ENCODE measurements at regions not wholly inside any gene's neighbourhood (a gene's known extent, or its start where the extent isn't known, plus 50 kb on each side); places are given as distances from the start of the nearest gene placed in this dataset.
"Not testable (repeated sequence)": the region's sequence is repeated elsewhere in the genome, so short reads cannot be mapped to it uniquely, and the experiment has no call there.

- no peak for DNase-seq
Observed at GRCh38 chr9:101849102-101849707, 110.8 kb upstream of the GRIN3A start.

- peak; percentile 48 for DNase-seq
Observed at GRCh38 chr9:101848485-101848919, 110.1 kb upstream of the GRIN3A start.

DNA sequence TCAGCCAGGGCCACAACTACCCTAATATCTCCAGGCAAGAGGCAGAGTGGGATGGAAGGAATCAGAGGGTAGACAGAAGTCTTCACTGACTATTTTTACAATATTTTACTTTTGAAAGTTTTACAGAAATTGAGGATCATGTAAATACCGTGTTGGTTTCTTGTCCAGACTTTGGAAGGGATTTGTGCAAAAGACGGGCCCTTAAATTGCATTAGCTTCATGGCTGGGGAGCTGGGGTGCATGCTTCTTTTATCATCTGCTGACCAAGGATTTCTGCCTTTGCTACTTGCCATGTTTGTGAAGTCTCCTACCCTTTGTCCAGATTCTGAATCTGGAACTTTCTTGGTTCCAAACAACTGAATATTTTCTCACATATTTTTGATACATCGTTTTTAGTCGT lies 107.7 kb upstream of the GRIN3A start:
- no peak for DNase-seq

DNA sequence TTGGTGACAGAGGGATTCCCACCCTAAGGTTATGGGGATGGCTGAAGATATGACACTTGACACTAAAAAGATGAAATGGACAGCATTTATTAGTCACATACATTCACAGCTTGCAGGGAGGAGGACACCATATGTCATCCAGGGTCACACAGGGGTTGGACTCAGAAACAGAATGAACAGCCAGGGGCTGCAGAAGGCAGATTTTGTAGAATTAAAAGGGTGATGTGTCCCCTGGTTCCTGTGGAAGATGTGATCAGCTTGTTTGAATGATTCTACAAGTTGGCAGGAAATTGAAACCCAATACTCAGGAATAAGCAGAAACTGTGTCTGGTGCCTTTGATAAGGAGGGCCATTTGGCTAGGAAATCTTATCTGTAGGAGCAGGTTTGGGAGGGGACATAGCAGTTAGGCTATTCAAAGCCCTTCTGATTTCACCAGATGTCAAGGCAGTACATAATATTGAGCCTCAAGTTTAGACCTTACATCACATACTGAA lies 102.3 kb upstream of the GRIN3A start:
- no peak for DNase-seq

DNA sequence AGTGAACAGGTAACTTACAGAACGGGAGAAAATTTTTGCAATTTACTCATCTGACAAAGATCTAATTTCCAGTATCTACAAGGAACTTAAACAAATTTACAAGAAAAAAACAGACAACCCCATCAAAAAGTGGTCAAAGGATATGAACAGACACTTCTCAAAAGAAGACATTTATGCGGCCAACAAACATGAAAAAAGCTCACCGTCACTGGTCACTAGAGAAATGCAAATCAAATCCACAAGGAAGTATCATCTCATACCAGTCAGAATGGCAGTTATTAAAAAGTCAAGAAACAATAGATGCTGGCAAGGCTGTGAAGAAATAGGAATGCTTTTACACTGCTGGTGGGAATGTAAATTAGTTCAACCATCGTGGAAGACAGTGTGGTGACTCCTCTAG lies 100.5 kb upstream of the GRIN3A start:
- DNase-seq, result not testable (repeated sequence)

GRCh38 chr9:101836021-101836420 lies 97.6 kb upstream of the GRIN3A start:
- DNase-seq, result no peak

- DNase-seq, result no peak
Observed at GRCh38 chr9:101832486-101832885, 94.0 kb upstream of the GRIN3A start.

- DNase-seq, result not testable (repeated sequence)
Observed at GRCh38 chr9:101821450-101821849, 83.0 kb upstream of the GRIN3A start.

GRCh38 chr9:101820983-101821382 lies 82.5 kb upstream of the GRIN3A start:
- DNase-seq, result not testable (repeated sequence)

DNA sequence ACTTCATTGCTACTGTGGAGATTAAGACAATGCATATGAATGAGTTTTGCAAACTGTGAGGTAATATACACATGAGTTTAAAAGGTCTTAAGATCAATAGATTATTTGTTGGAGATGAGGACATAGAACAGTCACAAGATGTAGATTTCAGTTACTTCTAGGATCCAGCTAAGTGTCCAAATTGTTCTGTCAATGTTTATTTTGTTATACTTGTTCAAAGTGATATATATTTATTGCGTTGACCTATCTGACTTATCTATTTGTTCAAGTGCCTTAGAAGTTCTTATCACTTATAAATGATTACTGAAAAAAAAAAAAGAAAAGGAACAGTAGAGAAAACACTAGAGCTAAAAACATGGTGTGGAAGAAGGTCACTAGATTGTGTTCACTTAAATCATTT lies 75.6 kb upstream of the GRIN3A start:
- no peak for DNase-seq

DNA sequence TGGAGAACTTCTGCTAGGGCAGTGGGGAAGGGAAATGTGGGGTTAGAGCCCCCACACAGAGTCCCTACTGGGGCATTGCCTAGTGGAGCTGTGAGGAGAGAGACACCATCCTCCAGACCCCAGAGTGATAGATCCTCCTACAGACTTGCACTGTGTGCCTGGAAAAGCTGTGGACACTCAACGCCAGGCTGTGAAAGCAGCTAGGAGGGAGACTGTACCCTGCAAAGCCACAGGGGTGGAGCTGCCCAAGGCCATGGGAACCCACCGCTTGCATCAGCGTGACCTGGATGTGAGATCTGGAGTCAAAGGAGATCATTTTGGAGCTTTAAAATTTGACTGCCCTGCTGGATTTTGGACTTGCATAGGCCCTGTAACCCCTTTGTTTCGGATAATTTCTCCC lies 69.4 kb upstream of the GRIN3A start:
- DNase-seq, result not testable (repeated sequence)

DNA sequence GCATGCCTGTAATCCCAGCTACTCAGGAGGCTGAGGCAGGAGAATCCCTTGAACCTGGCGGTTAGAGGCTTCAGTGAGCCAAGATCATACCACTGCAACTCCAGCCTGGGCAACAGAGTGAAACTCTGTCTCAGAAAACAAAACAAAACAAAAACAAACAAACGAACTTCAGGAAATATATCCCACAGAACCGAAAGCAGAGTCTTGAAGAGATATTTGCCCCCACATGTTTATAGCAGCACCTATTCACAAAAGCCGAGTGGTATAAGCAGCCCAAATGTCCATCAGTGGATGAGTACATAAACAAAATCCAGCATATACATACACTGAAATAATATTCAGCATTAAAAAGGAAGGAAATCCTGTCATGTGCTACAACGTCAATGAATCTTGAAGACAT lies 57.6 kb upstream of the GRIN3A start:
- no peak for DNase-seq

DNA sequence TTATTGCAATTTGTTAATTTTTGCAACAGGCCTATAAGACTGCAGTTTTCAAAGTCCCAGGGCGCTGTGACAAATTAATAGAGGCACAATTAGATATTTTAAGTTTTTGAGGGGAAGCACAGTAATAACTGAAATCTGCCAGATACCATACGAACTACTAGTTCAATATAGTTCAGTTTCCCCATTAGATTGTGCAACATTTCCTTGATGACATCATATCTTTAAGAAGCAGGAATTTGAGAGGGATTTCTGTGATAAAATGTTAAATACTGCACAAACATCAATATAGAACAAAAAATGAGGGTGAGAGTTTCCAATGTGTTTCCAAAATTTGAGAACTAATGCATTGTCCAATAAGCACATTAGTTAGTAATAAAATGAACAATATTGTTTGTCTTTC lies 56.7 kb upstream of the GRIN3A start:
- no peak for DNase-seq

- no peak for DNase-seq
Observed at GRCh38 chr9:101792475-101792874, 54.0 kb upstream of the GRIN3A start.

DNA sequence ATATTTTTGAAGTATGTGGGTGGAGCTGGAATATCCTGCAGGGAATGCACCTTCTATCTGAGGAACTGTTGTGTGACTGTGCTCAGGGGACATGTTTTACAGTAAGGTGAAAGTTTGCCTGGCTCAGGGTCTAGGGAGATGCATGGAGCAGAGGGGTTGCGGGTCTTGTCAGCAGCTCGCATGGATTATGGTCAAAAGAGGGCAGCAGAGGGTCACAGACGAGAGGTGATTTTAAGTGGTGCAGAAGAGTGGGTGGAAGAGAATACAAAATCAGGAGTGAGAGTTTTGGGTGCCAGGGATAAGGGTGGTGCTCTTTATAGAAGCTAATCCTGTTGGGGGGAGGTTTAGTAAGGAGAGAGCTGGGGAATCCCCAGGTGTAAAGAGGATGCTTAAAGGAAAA lies 53.5 kb upstream of the GRIN3A start:
- peak; percentile 21 for DNase-seq

- no peak for DNase-seq
Observed at GRCh38 chr9:101791533-101791932, 53.1 kb upstream of the GRIN3A start.

Measured in fibroblast of skin of abdomen (primary cell).